WERI-Rb-1 (cell line): ENCODE measurements at regions not wholly inside any gene's neighbourhood (a gene's known extent, or its start where the extent isn't known, plus 50 kb on each side); places are given as distances from the start of the nearest gene placed in this dataset.

ENCODE experiments used
- DNase-seq: peaks from one replicate; pipeline ENCODE4 v3.0.0-alpha.2; 2020
- H3K27ac ChIP-seq: fragments of 250-450 bp; sonication (Bioruptor Pico); 2 replicates; pipeline ENCODE4 v1.5.1; 2020; ENCODE audit warnings: mild to moderate bottlenecking, moderate library complexity
- H3K27me3 ChIP-seq: fragments of 250-450 bp; sonication (Bioruptor Pico); 2 replicates; pipeline ENCODE4 v1.5.1; 2021; ENCODE audit warnings: mild to moderate bottlenecking, low read depth, moderate library complexity; ENCODE audit not compliant: insufficient read depth, severe bottlenecking
- H3K36me3 ChIP-seq: fragments of 250-450 bp; sonication (Bioruptor Pico); 2 replicates; pipeline ENCODE4 v1.5.1; 2020; ENCODE audit warnings: mild to moderate bottlenecking, moderate library complexity
- H3K4me3 ChIP-seq: 2 replicates; pipeline ENCODE4 v1.5.1; 2011; ENCODE audit warnings: low read depth, mild to moderate bottlenecking, control low read depth, low read length
- H3K9me3 ChIP-seq: fragments of 250-450 bp; sonication (Bioruptor Pico); 2 replicates; pipeline ENCODE4 v1.5.1; 2021; ENCODE audit warnings: mild to moderate bottlenecking, moderate library complexity; ENCODE audit not compliant: severe bottlenecking
- CTCF ChIP-seq: IDR thresholded peaks from 2 replicates; pipeline ENCODE4 v1.5.1; 2011; ENCODE audit warnings: low read depth, mild to moderate bottlenecking, control low read depth, inconsistent platforms, low read length

- DNase-seq: no peak
- Histone ChIP-seq H3K4me3 (no peak overlapping the region), H3K27me3 (no peaks in the 10 kb centered on the region), H3K27ac (no peak overlapping the region), H3K9me3 (no peaks in the 10 kb centered on the region), H3K36me3 (no peaks in the 10 kb centered on the region)
- TF ChIP-seq CTCF: no peak
These were observed 1029.2 kb upstream of the SEL1L start for GRCh38 chr14:82562881-82563280.

GRCh38 chr14:82565825-82566224 lies 1032.2 kb upstream of the SEL1L start:
- no peaks in the 10 kb centered on the region for H3K36me3 ChIP-seq
- no peaks in the 10 kb centered on the region for H3K27me3 ChIP-seq
- H3K27ac ChIP-seq: no peak overlapping the region
- TF ChIP-seq CTCF: no peak
- no peaks in the 10 kb centered on the region for H3K9me3 ChIP-seq
- H3K4me3 ChIP-seq: no peak overlapping the region
- no peak for DNase-seq

- Histone ChIP-seq H3K27ac (no peak overlapping the region), H3K27me3 (no peaks in the 10 kb centered on the region), H3K4me3 (no peak overlapping the region), H3K36me3 (no peaks in the 10 kb centered on the region), H3K9me3 (no peaks in the 10 kb centered on the region)
- DNase-seq: no peak
- TF ChIP-seq CTCF: no peak
These were observed 1053.6 kb upstream of the SEL1L start for GRCh38 chr14:82587226-82587625.

- no peaks in the 10 kb centered on the region for H3K9me3 ChIP-seq
- no peaks in the 10 kb centered on the region for H3K36me3 ChIP-seq
- H3K27me3 ChIP-seq: no peaks in the 10 kb centered on the region
- no peak for TF ChIP-seq CTCF
- DNase-seq: no peak
- H3K4me3 ChIP-seq: no peak overlapping the region
- no peak overlapping the region for H3K27ac ChIP-seq
These were observed 1061.8 kb upstream of the SEL1L start for GRCh38 chr14:82595466-82595865.

- Histone ChIP-seq H3K27me3 (no peaks in the 10 kb centered on the region), H3K27ac (no peak overlapping the region), H3K36me3 (no peaks in the 10 kb centered on the region), H3K4me3 (no peak overlapping the region), H3K9me3 (no peaks in the 10 kb centered on the region)
- TF ChIP-seq CTCF: no peak
- DNase-seq: no peak
These were observed 1069.1 kb upstream of the SEL1L start for GRCh38 chr14:82602794-82603193.

GRCh38 chr14:82604819-82605218 lies 1071.2 kb upstream of the SEL1L start:
- no peak for DNase-seq
- Histone ChIP-seq H3K27ac (no peak overlapping the region), H3K27me3 (no peaks in the 10 kb centered on the region), H3K4me3 (no peak overlapping the region), H3K9me3 (no peaks in the 10 kb centered on the region), H3K36me3 (no peaks in the 10 kb centered on the region)
- TF ChIP-seq CTCF: no peak
